ENCODE measurements at regions not wholly inside any gene's neighbourhood (a gene's known extent, or its start where the extent isn't known, plus 50 kb on each side); places are given as distances from the start of the nearest gene placed in this dataset.
"Not testable (repeated sequence)": the region's sequence is repeated elsewhere in the genome, so short reads cannot be mapped to it uniquely, and the experiment has no call there.

DNA sequence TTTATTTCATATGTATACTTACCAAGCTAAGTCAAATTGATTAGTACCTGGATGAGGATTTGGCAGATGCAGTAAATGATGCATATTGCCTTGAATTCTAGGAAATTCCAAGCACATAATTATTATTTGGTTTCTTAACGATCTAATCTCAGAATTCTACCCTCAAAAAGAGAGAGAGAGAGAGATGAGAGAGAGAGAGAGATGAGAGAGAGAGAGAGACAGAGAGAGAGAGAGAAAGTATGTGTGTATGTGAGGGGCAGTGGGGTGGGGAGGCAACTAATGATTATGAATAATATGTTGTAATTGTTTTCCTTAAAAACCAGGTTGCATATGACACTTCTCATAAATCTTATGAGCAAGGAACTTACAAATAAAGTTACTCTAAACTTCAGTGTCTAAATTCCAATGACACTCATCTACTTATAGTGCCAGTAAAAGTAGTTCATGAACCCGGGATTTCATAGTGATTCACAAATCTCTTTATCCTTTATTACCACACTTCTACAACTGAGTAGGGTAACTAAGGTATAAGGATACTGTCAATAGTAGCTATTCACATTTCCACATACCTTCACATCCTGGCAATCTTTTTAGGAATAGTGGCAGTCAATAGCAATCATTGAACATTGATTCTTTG lies 60.5 kb upstream of the EDIL3 start:
- Mint-ChIP-seq H3K9me3 (peaks cover 0 to 6% (median 2%) of the 10 kb centered on the region in 8 donors), H3K27ac (no peak overlapping the region), H3K27me3 (no peaks in the 10 kb centered on the region), H3K4me1 (no peaks in the 10 kb centered on the region), H3K4me3 (no peak overlapping the region), H3K36me3 (no peaks in the 10 kb centered on the region)
- no peak for DNase-seq
- H3K9me3 ChIP-seq (ENCODE audit: control insufficient read depth in 1 of 2, low read length in 2 of 2) = no peaks in the 10 kb centered on the region
- H3K27ac ChIP-seq (ENCODE audit: low read depth, low read length) = no peak overlapping the region
- no peaks in the 10 kb centered on the region for H3K4me1 ChIP-seq (ENCODE audit: insufficient read depth, low read length)
- H3K27me3 ChIP-seq (ENCODE audit: insufficient read depth, low read length) = no peaks in the 10 kb centered on the region
- H3K4me3 ChIP-seq (ENCODE audit: low read length in 2 of 2) = no peak overlapping the region
- ChIA-PET POLR2A (ENCODE audit: partially characterized antibody) (no interaction called here), CTCF (ENCODE audit: partially characterized antibody) (no interaction called here)
- no peaks in the 10 kb centered on the region for H3K36me3 ChIP-seq (ENCODE audit: insufficient read depth, low read length)
- intact Hi-C loops (cut with micrococcal nuclease) = no loop called here

GRCh38 chr5:84438456-84438855 lies 53.8 kb upstream of the EDIL3 start:
- no peak for DNase-seq
- H3K9me3 ChIP-seq (ENCODE audit: control insufficient read depth in 1 of 2, low read length in 2 of 2) = no peaks in the 10 kb centered on the region
- CTCF ChIA-PET (ENCODE audit: partially characterized antibody) = no interaction called here
- no peaks in the 10 kb centered on the region for H3K4me1 ChIP-seq (ENCODE audit: insufficient read depth, low read length)
- H3K27me3 ChIP-seq (ENCODE audit: insufficient read depth, low read length) = no peaks in the 10 kb centered on the region
- H3K4me3 ChIP-seq (ENCODE audit: low read length in 2 of 2) = no peak overlapping the region
- H3K27ac ChIP-seq (ENCODE audit: low read depth, low read length) = no peak overlapping the region
- peaks cover 0 to 8% (median 3%) of the 10 kb centered on the region in 8 donors for H3K9me3 Mint-ChIP-seq
- H3K36me3 Mint-ChIP-seq = no peaks in the 10 kb centered on the region
- H3K4me1 Mint-ChIP-seq = no peaks in the 10 kb centered on the region
- no peaks in the 10 kb centered on the region for H3K27me3 Mint-ChIP-seq
- no peak overlapping the region for H3K27ac Mint-ChIP-seq
- POLR2A ChIA-PET (ENCODE audit: partially characterized antibody) = no interaction called here
- no peaks in the 10 kb centered on the region for H3K36me3 ChIP-seq (ENCODE audit: insufficient read depth, low read length)
- intact Hi-C loops (cut with micrococcal nuclease) = no loop called here
- H3K4me3 Mint-ChIP-seq = no peak overlapping the region

DNA sequence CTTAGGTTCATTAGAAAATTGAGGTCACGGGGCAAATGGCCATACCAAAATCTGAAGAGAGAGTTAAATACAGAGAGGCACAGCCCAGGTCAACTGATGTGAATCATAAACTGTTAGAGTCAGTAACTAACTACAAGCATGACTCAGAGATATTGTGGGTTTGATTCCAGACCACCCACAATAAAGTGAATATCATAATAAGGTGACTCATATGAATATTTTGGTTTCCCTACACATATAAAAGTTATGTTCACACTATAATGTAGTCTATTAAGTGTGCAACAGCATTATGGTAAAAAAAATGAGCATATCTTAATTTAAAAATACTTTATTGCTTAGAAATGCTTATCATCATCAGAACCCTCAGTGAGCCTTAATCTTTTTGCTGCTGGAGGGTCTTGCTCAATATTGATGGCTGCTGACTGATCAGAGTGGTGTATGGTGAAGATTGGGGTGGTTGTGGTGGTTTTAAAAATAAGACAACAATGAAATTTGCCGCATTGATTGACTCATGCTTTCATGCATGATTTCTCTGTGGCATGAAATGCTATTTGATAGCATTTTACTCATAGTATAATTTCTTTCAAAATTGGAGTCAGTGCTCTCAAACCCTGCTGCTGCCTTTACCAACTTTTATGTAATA lies 53.1 kb upstream of the EDIL3 start:
- Mint-ChIP-seq H3K36me3 (no peaks in the 10 kb centered on the region), H3K27ac (no peak overlapping the region), H3K4me3 (no peak overlapping the region), H3K9me3 (peaks cover 0 to 8% (median 3%) of the 10 kb centered on the region in 8 donors), H3K27me3 (no peaks in the 10 kb centered on the region), H3K4me1 (no peaks in the 10 kb centered on the region)
- H3K27me3 ChIP-seq (ENCODE audit: insufficient read depth, low read length) = no peaks in the 10 kb centered on the region
- no peak for DNase-seq
- H3K4me3 ChIP-seq (ENCODE audit: low read length in 2 of 2) = no peak overlapping the region
- H3K36me3 ChIP-seq (ENCODE audit: insufficient read depth, low read length) = no peaks in the 10 kb centered on the region
- intact Hi-C loops (cut with micrococcal nuclease) = no loop called here
- no peaks in the 10 kb centered on the region for H3K9me3 ChIP-seq (ENCODE audit: control insufficient read depth in 1 of 2, low read length in 2 of 2)
- POLR2A ChIA-PET (ENCODE audit: partially characterized antibody) = no interaction called here
- H3K4me1 ChIP-seq (ENCODE audit: insufficient read depth, low read length) = no peaks in the 10 kb centered on the region
- no peak overlapping the region for H3K27ac ChIP-seq (ENCODE audit: low read depth, low read length)
- CTCF ChIA-PET (ENCODE audit: partially characterized antibody) = no interaction called here

DNA sequence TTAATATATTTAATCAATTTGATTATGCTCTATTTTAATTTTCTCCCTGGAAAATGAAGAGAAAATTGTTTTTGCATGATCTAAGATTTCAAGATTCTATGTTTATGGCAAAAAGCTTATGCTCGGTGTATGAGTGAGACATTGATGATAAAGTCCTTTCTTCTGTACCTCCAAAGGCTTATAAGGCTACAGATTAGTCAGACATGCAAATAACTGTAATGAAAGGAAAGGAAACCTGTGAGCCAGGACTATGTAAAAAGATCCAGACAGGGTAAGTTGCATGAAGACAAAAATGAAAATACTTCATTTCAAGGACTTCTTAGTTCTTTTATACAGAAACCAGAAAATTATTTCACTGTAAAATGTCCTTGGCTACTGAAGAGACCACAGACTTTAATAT lies 52.2 kb upstream of the EDIL3 start:
- H3K27me3 ChIP-seq (ENCODE audit: insufficient read depth, low read length) = no peaks in the 10 kb centered on the region
- ChIA-PET CTCF (ENCODE audit: partially characterized antibody) (no interaction called here), POLR2A (ENCODE audit: partially characterized antibody) (no interaction called here)
- H3K4me1 ChIP-seq (ENCODE audit: insufficient read depth, low read length) = no peaks in the 10 kb centered on the region
- Mint-ChIP-seq H3K9me3 (peaks cover 0 to 8% (median 3%) of the 10 kb centered on the region in 8 donors), H3K27me3 (no peaks in the 10 kb centered on the region), H3K36me3 (no peaks in the 10 kb centered on the region), H3K4me3 (no peak overlapping the region), H3K27ac (no peak overlapping the region), H3K4me1 (no peaks in the 10 kb centered on the region)
- DNase-seq = no peak
- no peak overlapping the region for H3K27ac ChIP-seq (ENCODE audit: low read depth, low read length)
- no peaks in the 10 kb centered on the region for H3K36me3 ChIP-seq (ENCODE audit: insufficient read depth, low read length)
- H3K9me3 ChIP-seq (ENCODE audit: control insufficient read depth in 1 of 2, low read length in 2 of 2) = no peaks in the 10 kb centered on the region
- intact Hi-C loops (cut with micrococcal nuclease) = no loop called here
- H3K4me3 ChIP-seq (ENCODE audit: low read length in 2 of 2) = no peak overlapping the region

DNA sequence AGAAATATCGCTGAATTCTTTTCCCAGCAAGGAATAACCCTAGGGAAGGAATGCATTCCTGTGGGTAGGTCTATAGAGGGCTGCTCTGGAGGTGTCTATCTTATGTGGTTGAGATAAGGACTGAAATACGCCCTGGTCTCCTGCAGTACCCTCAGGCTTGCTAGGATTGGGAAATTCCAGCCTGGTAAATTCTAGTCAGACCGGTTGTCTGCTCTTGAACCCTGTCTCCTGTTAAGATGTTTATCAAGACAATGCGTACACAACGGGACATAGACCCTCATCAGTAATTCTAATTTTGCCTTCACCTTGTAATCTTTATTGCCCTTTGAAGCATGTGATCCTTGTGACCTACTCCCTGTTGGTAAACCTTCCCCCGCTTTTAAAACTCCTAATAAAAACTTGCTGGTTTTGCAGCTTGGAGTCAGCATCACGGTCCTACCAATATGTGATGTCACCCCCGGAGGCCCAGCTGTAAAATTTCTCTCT lies 51.2 kb upstream of the EDIL3 start:
- H3K4me3 ChIP-seq (ENCODE audit: low read length in 2 of 2); H3K27ac ChIP-seq (ENCODE audit: low read depth, low read length); H3K9me3 Mint-ChIP-seq; H3K4me3 Mint-ChIP-seq; H3K27me3 ChIP-seq (ENCODE audit: insufficient read depth, low read length); DNase-seq; H3K27me3 Mint-ChIP-seq; H3K4me1 Mint-ChIP-seq; intact Hi-C loops (cut with micrococcal nuclease); POLR2A ChIA-PET (ENCODE audit: partially characterized antibody); H3K9me3 ChIP-seq (ENCODE audit: control insufficient read depth in 1 of 2, low read length in 2 of 2); H3K36me3 ChIP-seq (ENCODE audit: insufficient read depth, low read length); H3K36me3 Mint-ChIP-seq; H3K4me1 ChIP-seq (ENCODE audit: insufficient read depth, low read length); CTCF ChIA-PET (ENCODE audit: partially characterized antibody); H3K27ac Mint-ChIP-seq: not testable (repeated sequence)

All from CD4-positive, alpha-beta memory T cell (primary cell).